OCI-LY7 (cell line): ENCODE measurements at regions not wholly inside any gene's neighbourhood (a gene's known extent, or its start where the extent isn't known, plus 50 kb on each side); places are given as distances from the start of the nearest gene placed in this dataset.

ENCODE experiments used
- BruUV-seq: library from RNA; stranded (reverse); fragments of 400-500 nt; replicated peaks from 2 replicates; lab custom pipeline; 2021; lab: Mats Ljungman, UMichigan
- CTCF ChIA-PET: fragments of 300-600 bp; sonication (Branson Sonifier 250); formaldehyde crosslinking; loops from one replicate; lab custom pipeline; 2022; ENCODE audit warnings: antibody characterized with exemption; ENCODE audit not compliant: unreplicated experiment; lab: Charles Lee
- POLR2A ChIA-PET: fragments of 300-600 bp; sonication (Branson Sonifier 250); formaldehyde crosslinking; loops from one replicate; lab custom pipeline; 2022; ENCODE audit warnings: antibody characterized with exemption; lab: Charles Lee
- DNase-seq: peaks from one replicate; pipeline ENCODE4 v3.0.0-alpha.2; 2015; ENCODE audit warnings: low spot score
- H2AFZ ChIP-seq: fragments of 200-600 bp; sonication (generic), shearing (Covaris generic); 2 replicates; pipeline ENCODE4 v1.6.1; 2014; ENCODE audit warnings: mild to moderate bottlenecking, antibody characterized with exemption, low read length, moderate library complexity
- H3K27ac ChIP-seq: fragments of 200-600 bp; sonication (generic); 2 replicates; pipeline ENCODE4 v1.5.1; 2014; ENCODE audit warnings: mixed run types, low read depth, mild to moderate bottlenecking, moderate library complexity, low read length, inconsistent platforms; ENCODE audit not compliant: poor library complexity, severe bottlenecking
- H3K36me3 ChIP-seq: fragments of 200-600 bp; sonication (generic); 2 replicates; pipeline ENCODE4 v1.6.1; 2014; ENCODE audit warnings: mild to moderate bottlenecking, antibody characterized with exemption, low read length, moderate library complexity, mixed read lengths; ENCODE audit not compliant: insufficient read depth
- H3K4me1 ChIP-seq: fragments of 200-600 bp; sonication (generic); 2 replicates; pipeline ENCODE4 v1.5.1; 2014; ENCODE audit warnings: mild to moderate bottlenecking, low read length; ENCODE audit not compliant: insufficient read depth, poor library complexity, severe bottlenecking
- H3K4me2 ChIP-seq: fragments of 200-600 bp; sonication (generic); 2 replicates; pipeline ENCODE4 v1.6.1; 2014; ENCODE audit warnings: mild to moderate bottlenecking, low read length
- H3K4me3 ChIP-seq: fragments of 200-600 bp; sonication (generic); 2 replicates; pipeline ENCODE4 v1.5.1; 2014; ENCODE audit warnings: mild to moderate bottlenecking, low read depth, low read length; ENCODE audit not compliant: poor library complexity, severe bottlenecking
- H3K79me2 ChIP-seq: fragments of 200-600 bp; sonication (generic); 2 replicates; pipeline ENCODE4 v1.6.1; 2016; ENCODE audit warnings: low read depth, mild to moderate bottlenecking, low read length, moderate library complexity, mixed read lengths; ENCODE audit not compliant: insufficient read depth
- H3K9me2 ChIP-seq: fragments of 200-600 bp; sonication (generic); 2 replicates; pipeline ENCODE4 v1.6.1; 2016; ENCODE audit warnings: mild to moderate bottlenecking, low read length, mixed read lengths; ENCODE audit not compliant: insufficient read depth
- H3K9me3 ChIP-seq: fragments of 200-600 bp; sonication (generic); 2 replicates; pipeline ENCODE4 v1.6.1; 2014; ENCODE audit warnings: mild to moderate bottlenecking, mixed run types, low read length, mixed read lengths
- H4K20me1 ChIP-seq: fragments of 200-600 bp; sonication (generic); 2 replicates; pipeline ENCODE4 v1.6.1; 2014; ENCODE audit warnings: mild to moderate bottlenecking, antibody characterized with exemption, low read length, moderate library complexity, mixed read lengths; ENCODE audit not compliant: insufficient read depth
- EZH2phosphoT487 ChIP-seq: fragments of 200-600 bp; sonication (generic); IDR thresholded peaks from 2 replicates; pipeline ENCODE4 v1.6.1; 2018; ENCODE audit warnings: low read depth, borderline replicate concordance, mild to moderate bottlenecking, mixed run types, antibody characterized with exemption, low read length, moderate library complexity, mixed read lengths
- intact Hi-C: fragments of 100-400 bp; cut with micrococcal nuclease; formaldehyde crosslinking; loops from one replicate; pipeline ENCODE4 v1.10.0; 2022; ENCODE audit not compliant: unreplicated experiment
- TF ChIP-seq, protein P1 (sequence below): fragments of 200-600 bp; sonication (generic); conservative IDR thresholded peaks from 2 replicates; pipeline ENCODE4 v1.5.1; 2014; ENCODE audit warnings: mild to moderate bottlenecking, antibody characterized with exemption, low read length, moderate library complexity, mixed read lengths

GRCh38 chr2:66813976-66814375 lies 379.1 kb downstream of the MEIS1 start:
- Histone ChIP-seq H3K4me1 (no peaks in the 10 kb centered on the region), H3K9me2 (no peaks in the 10 kb centered on the region), H3K9me3 (no peaks in the 10 kb centered on the region), H3K79me2 (no peaks in the 10 kb centered on the region), H4K20me1 (no peaks in the 10 kb centered on the region), H3K4me3 (no peak overlapping the region), H3K4me2 (no peak overlapping the region), H3K27ac (no peak overlapping the region), H2AFZ (no peak overlapping the region), H3K36me3 (no peaks in the 10 kb centered on the region)
- no TSS peak for BruUV-seq
- TF ChIP-seq, protein P1, sequence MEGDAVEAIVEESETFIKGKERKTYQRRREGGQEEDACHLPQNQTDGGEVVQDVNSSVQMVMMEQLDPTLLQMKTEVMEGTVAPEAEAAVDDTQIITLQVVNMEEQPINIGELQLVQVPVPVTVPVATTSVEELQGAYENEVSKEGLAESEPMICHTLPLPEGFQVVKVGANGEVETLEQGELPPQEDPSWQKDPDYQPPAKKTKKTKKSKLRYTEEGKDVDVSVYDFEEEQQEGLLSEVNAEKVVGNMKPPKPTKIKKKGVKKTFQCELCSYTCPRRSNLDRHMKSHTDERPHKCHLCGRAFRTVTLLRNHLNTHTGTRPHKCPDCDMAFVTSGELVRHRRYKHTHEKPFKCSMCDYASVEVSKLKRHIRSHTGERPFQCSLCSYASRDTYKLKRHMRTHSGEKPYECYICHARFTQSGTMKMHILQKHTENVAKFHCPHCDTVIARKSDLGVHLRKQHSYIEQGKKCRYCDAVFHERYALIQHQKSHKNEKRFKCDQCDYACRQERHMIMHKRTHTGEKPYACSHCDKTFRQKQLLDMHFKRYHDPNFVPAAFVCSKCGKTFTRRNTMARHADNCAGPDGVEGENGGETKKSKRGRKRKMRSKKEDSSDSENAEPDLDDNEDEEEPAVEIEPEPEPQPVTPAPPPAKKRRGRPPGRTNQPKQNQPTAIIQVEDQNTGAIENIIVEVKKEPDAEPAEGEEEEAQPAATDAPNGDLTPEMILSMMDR: no peak
- no peak for TF ChIP-seq EZH2phosphoT487
- intact Hi-C loops: no loop called here
- POLR2A ChIA-PET: no interaction called here
- CTCF ChIA-PET: no interaction called here
- no peak for DNase-seq

DNA sequence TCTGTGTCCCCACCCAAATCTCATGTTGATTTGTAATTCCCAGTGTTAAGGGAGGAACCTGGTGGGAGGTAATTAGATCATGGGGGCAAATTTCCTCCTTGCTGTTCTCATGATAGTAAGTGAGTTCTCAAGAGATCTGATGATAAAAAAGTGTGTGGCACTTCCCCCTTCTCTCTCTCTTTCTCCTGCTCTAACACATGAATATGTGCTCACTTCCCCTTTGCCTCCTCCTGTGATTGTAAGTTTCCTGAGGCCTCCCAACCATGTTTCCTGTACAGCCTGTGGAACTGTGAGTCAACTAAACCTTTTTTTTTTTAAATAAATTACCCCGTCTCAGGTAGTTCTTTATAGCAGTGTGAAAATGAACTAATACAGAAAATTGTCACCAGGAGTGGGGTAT lies 380.0 kb downstream of the MEIS1 start:
- POLR2A ChIA-PET: interaction anchor here (1.2 kb wide), 1 partner anchor 14 kb away, joined by 4 read pairs; no protein-coding TSS in a partner anchor
- intact Hi-C loops: no loop called here
- Histone ChIP-seq H3K27ac (no peak overlapping the region), H3K79me2 (no peaks in the 10 kb centered on the region), H2AFZ (no peak overlapping the region), H3K36me3 (no peaks in the 10 kb centered on the region), H3K4me2 (no peak overlapping the region), H3K4me1 (no peaks in the 10 kb centered on the region), H3K4me3 (no peak overlapping the region), H4K20me1 (no peaks in the 10 kb centered on the region), H3K9me3 (no peaks in the 10 kb centered on the region), H3K9me2 (no peaks in the 10 kb centered on the region)
- CTCF ChIA-PET: no interaction called here
- BruUV-seq: no TSS peak
- no peak for DNase-seq
- no peak for TF ChIP-seq EZH2phosphoT487
- TF ChIP-seq, protein P1: no peak

GRCh38 chr2:66815886-66816285 lies 381.0 kb downstream of the MEIS1 start:
- CTCF ChIA-PET: no interaction called here
- no peaks in the 10 kb centered on the region for H3K4me1 ChIP-seq
- H3K36me3 ChIP-seq: no peaks in the 10 kb centered on the region
- H3K4me3 ChIP-seq: no peak overlapping the region
- POLR2A ChIA-PET: no interaction called here
- TF ChIP-seq, protein P1: no peak
- no peak for TF ChIP-seq EZH2phosphoT487
- no peaks in the 10 kb centered on the region for H3K9me2 ChIP-seq
- intact Hi-C loops: no loop called here
- no TSS peak for BruUV-seq
- no peaks in the 10 kb centered on the region for H3K9me3 ChIP-seq
- H3K4me2 ChIP-seq: no peak overlapping the region
- H3K27ac ChIP-seq: no peak overlapping the region
- no peaks in the 10 kb centered on the region for H3K79me2 ChIP-seq
- H2AFZ ChIP-seq: no peak overlapping the region
- no peaks in the 10 kb centered on the region for H4K20me1 ChIP-seq
- no peak for DNase-seq
